ENCODE measurements at regions not wholly inside any gene's neighbourhood (a gene's known extent, or its start where the extent isn't known, plus 50 kb on each side); places are given as distances from the start of the nearest gene placed in this dataset.

DNA sequence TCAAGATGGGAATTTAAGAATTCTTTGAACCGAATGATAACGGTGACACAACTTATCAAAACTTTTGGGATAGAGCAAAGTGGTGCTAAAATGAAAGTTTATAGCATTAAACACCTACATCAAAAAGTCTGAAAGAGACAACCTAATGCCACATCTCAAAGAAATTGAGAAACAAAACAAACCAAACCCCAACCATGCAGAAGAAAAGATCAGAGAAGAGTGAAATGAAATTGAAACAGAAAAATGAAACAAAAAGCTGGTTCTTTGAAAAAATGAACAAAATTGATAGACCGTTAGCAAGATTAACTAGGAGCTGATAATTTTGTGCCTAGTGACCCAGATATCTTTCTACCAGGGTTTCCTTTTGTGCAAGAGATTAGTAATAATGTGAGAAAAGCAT, 248.0 kb upstream of the EYS start:
- H3K36me3 Mint-ChIP-seq, result no peaks in the 10 kb centered on the region
- peaks cover 8 to 15% of the 10 kb centered on the region in 2 donors for H3K9me3 Mint-ChIP-seq
- H3K4me1 Mint-ChIP-seq, result no peaks in the 10 kb centered on the region
- TF ChIP-seq, protein P1, sequence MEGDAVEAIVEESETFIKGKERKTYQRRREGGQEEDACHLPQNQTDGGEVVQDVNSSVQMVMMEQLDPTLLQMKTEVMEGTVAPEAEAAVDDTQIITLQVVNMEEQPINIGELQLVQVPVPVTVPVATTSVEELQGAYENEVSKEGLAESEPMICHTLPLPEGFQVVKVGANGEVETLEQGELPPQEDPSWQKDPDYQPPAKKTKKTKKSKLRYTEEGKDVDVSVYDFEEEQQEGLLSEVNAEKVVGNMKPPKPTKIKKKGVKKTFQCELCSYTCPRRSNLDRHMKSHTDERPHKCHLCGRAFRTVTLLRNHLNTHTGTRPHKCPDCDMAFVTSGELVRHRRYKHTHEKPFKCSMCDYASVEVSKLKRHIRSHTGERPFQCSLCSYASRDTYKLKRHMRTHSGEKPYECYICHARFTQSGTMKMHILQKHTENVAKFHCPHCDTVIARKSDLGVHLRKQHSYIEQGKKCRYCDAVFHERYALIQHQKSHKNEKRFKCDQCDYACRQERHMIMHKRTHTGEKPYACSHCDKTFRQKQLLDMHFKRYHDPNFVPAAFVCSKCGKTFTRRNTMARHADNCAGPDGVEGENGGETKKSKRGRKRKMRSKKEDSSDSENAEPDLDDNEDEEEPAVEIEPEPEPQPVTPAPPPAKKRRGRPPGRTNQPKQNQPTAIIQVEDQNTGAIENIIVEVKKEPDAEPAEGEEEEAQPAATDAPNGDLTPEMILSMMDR (IDR thresholded peaks at IDR 0.05), result no peak
- 81% methylated on average over 1 of the region's 3 CpGs for WGBS (ENCODE audit: insufficient coverage)
- H3K27me3 Mint-ChIP-seq (ENCODE audit: low read depth in 2 of 2), result no peaks in the 10 kb centered on the region
- H3K27ac Mint-ChIP-seq, result no peak overlapping the region
- Histone ChIP-seq H3K36me3 (ENCODE audit: control insufficient read depth, insufficient read depth, low read length) (no peaks in the 10 kb centered on the region), H3K4me3 (ENCODE audit: low read length) (no peak overlapping the region), H3K9me3 (ENCODE audit: control insufficient read depth, insufficient read depth, low read length) (no peaks in the 10 kb centered on the region), H3K27ac (ENCODE audit: low read length) (no peak overlapping the region), H3K27me3 (ENCODE audit: control insufficient read depth, insufficient read depth, low read length) (no peaks in the 10 kb centered on the region), H3K4me1 (ENCODE audit: control insufficient read depth, insufficient read depth, low read length) (no peaks in the 10 kb centered on the region)
- intact Hi-C loops (cut with micrococcal nuclease), result no loop called here
- no peak for DNase-seq
- ATAC-seq, result no peak
- H3K4me3 Mint-ChIP-seq, result no peak overlapping the region

DNA sequence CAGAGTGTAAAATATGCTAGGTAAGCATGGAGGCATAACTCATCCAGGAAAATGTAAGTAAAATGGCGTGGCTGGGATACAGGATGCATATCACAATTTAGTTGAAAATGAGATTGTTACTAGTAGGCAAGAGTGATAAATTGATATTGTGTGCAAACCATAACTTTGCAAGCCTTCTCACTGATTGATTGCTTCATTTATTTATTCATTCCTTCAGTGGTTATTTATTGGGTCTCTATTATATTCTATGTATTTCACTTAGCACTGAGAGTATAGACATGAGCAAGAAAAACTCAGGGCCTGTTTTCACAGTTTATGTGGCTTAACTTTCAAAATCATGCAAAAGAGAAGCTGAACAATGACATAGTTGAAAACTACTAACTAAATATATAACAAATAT, 241.0 kb upstream of the EYS start:
- H3K36me3 ChIP-seq (ENCODE audit: control insufficient read depth, insufficient read depth, low read length), result no peaks in the 10 kb centered on the region
- H3K4me3 Mint-ChIP-seq, result no peak overlapping the region
- no peaks in the 10 kb centered on the region for H3K4me1 Mint-ChIP-seq
- no peak overlapping the region for H3K27ac ChIP-seq (ENCODE audit: low read length)
- intact Hi-C loops (cut with micrococcal nuclease), result no loop called here
- H3K4me3 ChIP-seq (ENCODE audit: low read length), result no peak overlapping the region
- TF ChIP-seq, protein P1 (IDR thresholded peaks at IDR 0.05), result no peak
- no peak overlapping the region for H3K27ac Mint-ChIP-seq
- 80% methylated on average over 1 of the region's 1 CpG for WGBS (ENCODE audit: insufficient coverage)
- H3K36me3 Mint-ChIP-seq, result no peaks in the 10 kb centered on the region
- peaks cover 9 to 21% of the 10 kb centered on the region in 2 donors for H3K9me3 Mint-ChIP-seq
- no peaks in the 10 kb centered on the region for H3K9me3 ChIP-seq (ENCODE audit: control insufficient read depth, insufficient read depth, low read length)
- no peaks in the 10 kb centered on the region for H3K4me1 ChIP-seq (ENCODE audit: control insufficient read depth, insufficient read depth, low read length)
- ATAC-seq, result no peak
- no peak for DNase-seq
- no peaks in the 10 kb centered on the region for H3K27me3 Mint-ChIP-seq (ENCODE audit: low read depth in 2 of 2)
- H3K27me3 ChIP-seq (ENCODE audit: control insufficient read depth, insufficient read depth, low read length), result no peaks in the 10 kb centered on the region

DNA sequence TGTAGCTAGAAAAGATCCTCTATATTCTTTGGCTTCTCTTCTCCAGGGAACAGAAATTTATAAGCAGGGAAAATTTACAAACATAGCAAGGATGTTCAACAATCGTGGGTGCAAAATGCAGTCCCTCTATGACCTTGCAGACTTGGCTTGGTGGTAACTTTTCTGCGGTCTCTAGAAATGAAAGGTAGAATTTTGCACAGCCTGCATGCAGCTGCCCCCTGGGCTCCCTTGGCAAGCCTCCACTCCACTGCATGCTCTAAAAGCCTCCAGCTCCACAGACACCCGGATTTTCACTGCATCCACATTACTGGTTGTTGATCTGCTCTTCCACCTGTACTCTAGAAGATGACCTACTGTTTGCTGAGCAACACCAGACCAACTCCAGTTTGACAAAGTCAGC, 236.5 kb upstream of the EYS start:
- Histone ChIP-seq H3K9me3 (ENCODE audit: control insufficient read depth, insufficient read depth, low read length) (no peaks in the 10 kb centered on the region), H3K4me1 (ENCODE audit: control insufficient read depth, insufficient read depth, low read length) (no peaks in the 10 kb centered on the region), H3K36me3 (ENCODE audit: control insufficient read depth, insufficient read depth, low read length) (no peaks in the 10 kb centered on the region), H3K4me3 (ENCODE audit: low read length) (no peak overlapping the region), H3K27me3 (ENCODE audit: control insufficient read depth, insufficient read depth, low read length) (no peaks in the 10 kb centered on the region), H3K27ac (ENCODE audit: low read length) (no peak overlapping the region)
- ATAC-seq, result no peak
- Mint-ChIP-seq H3K4me1 (no peaks in the 10 kb centered on the region), H3K27ac (no peak overlapping the region), H3K9me3 (peaks cover 9 to 10% of the 10 kb centered on the region in 2 donors), H3K36me3 (no peaks in the 10 kb centered on the region), H3K4me3 (no peak overlapping the region), H3K27me3 (ENCODE audit: low read depth in 2 of 2) (no peaks in the 10 kb centered on the region)
- DNase-seq, result no peak
- intact Hi-C loops (cut with micrococcal nuclease), result no loop called here
- 79% methylated on average over 3 of the region's 3 CpGs for WGBS (ENCODE audit: insufficient coverage)
- TF ChIP-seq, protein P1 (IDR thresholded peaks at IDR 0.05), result no peak

DNA sequence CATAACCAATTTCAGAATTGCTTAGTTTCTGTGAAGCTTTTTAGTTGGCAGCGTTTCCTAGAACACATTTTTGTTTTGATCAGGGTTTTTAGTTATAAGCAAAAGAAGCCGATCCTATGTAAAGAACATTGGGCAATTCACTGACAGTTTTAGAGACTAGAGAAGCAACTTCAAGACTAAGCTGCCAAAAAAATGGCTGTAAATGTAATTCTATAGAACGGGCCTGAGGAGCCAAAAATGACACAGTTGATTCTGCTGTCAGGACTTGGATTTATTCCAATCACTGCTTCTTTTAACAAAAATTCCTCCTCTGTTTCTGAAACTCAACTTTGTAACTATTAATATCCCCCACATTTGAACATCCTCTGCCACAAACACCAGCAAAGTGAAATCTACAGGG, 236.0 kb upstream of the EYS start:
- H3K4me1 Mint-ChIP-seq, result no peaks in the 10 kb centered on the region
- H3K27me3 ChIP-seq (ENCODE audit: control insufficient read depth, insufficient read depth, low read length), result no peaks in the 10 kb centered on the region
- intact Hi-C loops (cut with micrococcal nuclease), result no loop called here
- H3K36me3 ChIP-seq (ENCODE audit: control insufficient read depth, insufficient read depth, low read length), result no peaks in the 10 kb centered on the region
- 89% methylated on average over 3 of the region's 3 CpGs for WGBS (ENCODE audit: insufficient coverage)
- H3K27ac Mint-ChIP-seq, result no peak overlapping the region
- no peak for DNase-seq
- peaks cover 2% of the 10 kb centered on the region for H3K9me3 ChIP-seq (ENCODE audit: control insufficient read depth, insufficient read depth, low read length)
- no peaks in the 10 kb centered on the region for H3K4me1 ChIP-seq (ENCODE audit: control insufficient read depth, insufficient read depth, low read length)
- H3K36me3 Mint-ChIP-seq, result no peaks in the 10 kb centered on the region
- H3K27ac ChIP-seq (ENCODE audit: low read length), result no peak overlapping the region
- ATAC-seq, result no peak
- H3K4me3 ChIP-seq (ENCODE audit: low read length), result no peak overlapping the region
- no peaks in the 10 kb centered on the region for H3K27me3 Mint-ChIP-seq (ENCODE audit: low read depth in 2 of 2)
- no peak overlapping the region for H3K4me3 Mint-ChIP-seq
- TF ChIP-seq, protein P1 (IDR thresholded peaks at IDR 0.05), result no peak
- peaks cover 9 to 10% of the 10 kb centered on the region in 2 donors for H3K9me3 Mint-ChIP-seq
